ENCODE measurements at regions not wholly inside any gene's neighbourhood (a gene's known extent, or its start where the extent isn't known, plus 50 kb on each side); places are given as distances from the start of the nearest gene placed in this dataset.
"Not testable (repeated sequence)": the region's sequence is repeated elsewhere in the genome, so short reads cannot be mapped to it uniquely, and the experiment has no call there.

- no peak overlapping the region for H3K4me3 ChIP-seq (ENCODE audit: low read depth, low read length)
- no peak for TF ChIP-seq CTCF (IDR thresholded peaks at IDR 0.05; ENCODE audit: control insufficient read depth, extremely low read depth, insufficient read depth)
- DNase-seq (ENCODE audit: low read depth), result no peak
These were observed 76.5 kb upstream of the RAPGEF2 start for GRCh38 chr4:159026329-159026728.

- DNase-seq (ENCODE audit: low read depth), result no peak
- no peak overlapping the region for H3K4me3 ChIP-seq (ENCODE audit: low read depth, low read length)
- no peak for TF ChIP-seq CTCF (IDR thresholded peaks at IDR 0.05; ENCODE audit: control insufficient read depth, extremely low read depth, insufficient read depth)
These were observed 75.3 kb upstream of the RAPGEF2 start for GRCh38 chr4:159027535-159027934.

- DNase-seq (ENCODE audit: low read depth), result no peak
- no peak for TF ChIP-seq CTCF (IDR thresholded peaks at IDR 0.05; ENCODE audit: control insufficient read depth, extremely low read depth, insufficient read depth)
- H3K4me3 ChIP-seq (ENCODE audit: low read depth, low read length), result no peak overlapping the region
These were observed 73.4 kb upstream of the RAPGEF2 start for GRCh38 chr4:159029481-159029880.

- not testable (repeated sequence) for DNase-seq (ENCODE audit: low read depth); H3K4me3 ChIP-seq (ENCODE audit: low read depth, low read length)
These were observed 72.6 kb upstream of the RAPGEF2 start for GRCh38 chr4:159030297-159030696.

- H3K4me3 ChIP-seq (ENCODE audit: low read depth, low read length), result no peak overlapping the region
- no peak for DNase-seq (ENCODE audit: low read depth)
- TF ChIP-seq CTCF (IDR thresholded peaks at IDR 0.05; ENCODE audit: control insufficient read depth, extremely low read depth, insufficient read depth), result no peak
These were observed 67.3 kb upstream of the RAPGEF2 start for GRCh38 chr4:159035570-159035969.

- no peak overlapping the region for H3K4me3 ChIP-seq (ENCODE audit: low read depth, low read length)
- no peak for TF ChIP-seq CTCF (IDR thresholded peaks at IDR 0.05; ENCODE audit: control insufficient read depth, extremely low read depth, insufficient read depth)
- DNase-seq (ENCODE audit: low read depth), result no peak
These were observed 64.3 kb upstream of the RAPGEF2 start for GRCh38 chr4:159038536-159038935.

- TF ChIP-seq CTCF (IDR thresholded peaks at IDR 0.05; ENCODE audit: control insufficient read depth, extremely low read depth, insufficient read depth), result no peak
- H3K4me3 ChIP-seq (ENCODE audit: low read depth, low read length), result no peak overlapping the region
- DNase-seq (ENCODE audit: low read depth), result no peak
These were observed 61.5 kb upstream of the RAPGEF2 start for GRCh38 chr4:159041054-159042034.

All from LNCaP clone FGC (cell line).